Cardiac septum (tissue), 1 donor: ENCODE measurements at regions not wholly inside any gene's neighbourhood (a gene's known extent, or its start where the extent isn't known, plus 50 kb on each side); places are given as distances from the start of the nearest gene placed in this dataset.

Experiments used
- DNase-seq: peaks from one replicate; pipeline ENCODE4 v3.0.0-alpha.2; 2020; ENCODE audit warnings: low spot score
- intact Hi-C: fragments of 100-400 bp; cut with DNase I; formaldehyde crosslinking; loops from one replicate; pipeline ENCODE4 v1.14.0; 2022
- donor health status: DM: no; HTN: no; CAD: no.

GRCh38 chr6:54002116-54002515 lies 109.1 kb upstream of the MLIP start:
- intact Hi-C loops: no loop called here

GRCh38 chr6:54003316-54003715 lies 107.9 kb upstream of the MLIP start:
- no peak for DNase-seq
- intact Hi-C loops: no loop called here

More at GRCh38 chr6:54002116-54002515, 109.1 kb upstream of the MLIP start:
- no peak for DNase-seq

DNA sequence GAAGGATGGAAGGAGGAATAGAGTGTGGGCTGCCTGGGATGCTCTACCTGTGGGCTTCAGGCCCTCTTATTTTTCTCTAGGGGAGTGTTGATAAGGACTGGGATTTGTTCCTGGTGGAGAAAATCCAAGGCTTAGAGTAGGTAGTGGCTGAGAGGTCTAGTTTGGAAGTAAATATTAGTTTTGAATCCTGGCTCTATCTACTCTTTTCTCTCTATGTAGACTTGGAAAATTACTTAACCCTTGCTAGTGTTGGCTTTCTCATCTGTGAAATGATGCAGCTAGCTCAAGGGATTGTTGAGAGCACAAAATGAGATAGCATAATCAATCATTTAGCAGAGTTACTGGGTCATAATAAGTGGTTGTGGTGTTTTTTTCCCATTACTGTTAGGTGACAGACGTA lies 102.7 kb upstream of the MLIP start:
- intact Hi-C loops: no loop called here

GRCh38 chr6:54009052-54009654 lies 102.1 kb upstream of the MLIP start:
- intact Hi-C loops: no loop called here

More for the DNA sequence above, 102.7 kb upstream of the MLIP start:
- DNase-seq: no peak

GRCh38 chr6:54010340-54011276 lies 100.6 kb upstream of the MLIP start:
- DNase-seq: no peak
- intact Hi-C loops: no loop called here

More at GRCh38 chr6:54009052-54009654, 102.1 kb upstream of the MLIP start:
- DNase-seq: no peak

GRCh38 chr6:54011277-54011648 lies 100.0 kb upstream of the MLIP start:
- intact Hi-C loops: no loop called here
- DNase-seq: no peak

- no peak for DNase-seq
- intact Hi-C loops: no loop called here
Observed at GRCh38 chr6:54013966-54014365, 97.3 kb upstream of the MLIP start.

DNA sequence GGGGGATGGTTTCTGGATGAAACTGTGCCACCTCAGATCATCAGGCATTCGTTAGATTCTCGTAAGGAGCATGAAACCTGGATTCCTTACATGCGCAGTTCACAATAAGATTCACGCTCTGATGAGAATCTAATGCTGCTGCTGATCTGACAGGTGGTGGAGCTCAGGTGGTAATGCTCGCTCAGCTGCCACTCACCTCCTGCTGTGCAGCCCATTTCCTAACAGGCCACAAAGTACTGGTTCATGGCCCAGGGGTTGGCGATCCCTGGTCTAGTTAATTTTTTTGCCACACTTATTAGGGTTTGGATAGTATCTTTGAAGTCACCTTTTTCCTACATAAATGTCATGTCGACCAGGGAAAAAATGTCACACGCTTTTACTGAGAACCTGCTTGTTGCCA lies 96.8 kb upstream of the MLIP start:
- no peak for DNase-seq
- intact Hi-C loops: no loop called here

- DNase-seq: no peak
- intact Hi-C loops: loop anchor here (2.0 kb wide), 1 partner anchor 35 kb away; no protein-coding TSS in a partner anchor
Observed at GRCh38 chr6:54017877-54018276, 93.4 kb upstream of the MLIP start.

GRCh38 chr6:54018722-54019121 lies 92.5 kb upstream of the MLIP start:
- intact Hi-C loops: loop anchor here (2.0 kb wide), 1 partner anchor 34 kb away; no protein-coding TSS in a partner anchor

DNA sequence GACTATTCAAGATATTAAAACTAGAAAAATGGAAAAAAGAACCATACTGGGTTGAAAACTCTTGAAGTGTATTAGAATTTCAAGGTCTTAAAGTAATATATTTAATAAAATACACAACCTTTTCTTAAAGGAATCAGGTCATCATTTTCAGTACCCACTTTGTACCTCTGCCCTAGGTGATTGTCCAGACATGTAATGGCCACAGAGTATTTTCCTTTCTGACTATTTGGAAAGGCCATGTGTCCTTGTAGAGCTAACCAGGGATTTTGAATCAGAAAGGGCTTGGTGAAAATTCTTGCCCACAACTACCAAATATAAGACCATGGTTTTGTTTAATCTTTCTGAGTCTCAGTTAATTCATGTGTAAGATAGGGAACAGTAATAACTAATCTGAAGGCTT lies 91.4 kb upstream of the MLIP start:
- intact Hi-C loops: loop anchor here (2.0 kb wide), 1 partner anchor 33 kb away; no protein-coding TSS in a partner anchor

More at GRCh38 chr6:54018722-54019121, 92.5 kb upstream of the MLIP start:
- no peak for DNase-seq

GRCh38 chr6:54020334-54020733 lies 90.9 kb upstream of the MLIP start:
- no peak for DNase-seq
- intact Hi-C loops: no loop called here

More for the DNA sequence above, 91.4 kb upstream of the MLIP start:
- DNase-seq: no peak

GRCh38 chr6:54026652-54027400 lies 84.4 kb upstream of the MLIP start:
- intact Hi-C loops: no loop called here
- DNase-seq: no peak

GRCh38 chr6:54028170-54028569 lies 83.1 kb upstream of the MLIP start:
- DNase-seq: no peak
- intact Hi-C loops: no loop called here

DNA sequence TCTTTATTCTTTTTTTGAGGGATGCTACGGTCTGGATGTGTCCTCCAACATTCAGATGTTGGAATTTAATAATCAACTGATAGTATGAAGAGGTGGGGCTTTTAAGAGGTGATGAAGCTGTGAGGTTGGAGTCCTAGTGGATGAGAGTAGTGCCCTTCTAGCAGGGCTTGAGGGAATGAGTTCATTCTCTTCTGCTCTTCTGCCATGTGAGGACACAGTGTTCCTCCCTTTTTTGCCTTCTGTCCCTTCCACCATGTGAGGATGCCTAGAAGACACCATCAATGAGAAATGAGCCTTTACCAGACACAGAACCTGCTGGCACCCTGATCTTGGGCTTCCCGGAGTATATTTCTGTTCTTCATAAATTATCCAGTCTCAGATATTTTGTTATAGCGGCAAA lies 82.1 kb upstream of the MLIP start:
- DNase-seq: no peak
- intact Hi-C loops: no loop called here

GRCh38 chr6:54031169-54031568 lies 80.1 kb upstream of the MLIP start:
- intact Hi-C loops: no loop called here
- no peak for DNase-seq

DNA sequence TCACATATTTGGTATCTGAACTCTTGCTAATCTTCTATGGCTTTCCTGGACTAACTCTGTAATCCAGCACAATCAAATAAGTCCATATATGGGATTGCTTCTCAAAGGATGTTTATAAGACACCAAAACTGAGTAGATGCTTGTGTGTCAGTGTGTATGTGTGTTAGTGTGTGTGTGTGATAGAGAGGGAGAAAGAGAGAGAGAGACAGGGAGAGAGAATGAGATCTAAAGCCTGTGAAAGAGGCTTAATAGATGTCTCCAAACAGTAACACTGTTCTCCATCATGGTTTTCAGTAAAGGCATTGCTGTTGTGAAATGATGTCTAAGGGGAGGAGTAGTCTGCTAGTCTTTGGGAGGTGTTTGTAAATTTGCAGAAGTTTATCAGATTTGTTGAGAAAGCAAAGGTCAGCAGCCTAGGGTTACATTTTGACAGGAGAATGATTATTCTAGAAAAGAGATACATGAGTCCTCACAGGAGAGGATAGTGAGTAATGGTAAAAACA lies 73.9 kb upstream of the MLIP start:
- DNase-seq: no peak
- intact Hi-C loops: no loop called here

DNA sequence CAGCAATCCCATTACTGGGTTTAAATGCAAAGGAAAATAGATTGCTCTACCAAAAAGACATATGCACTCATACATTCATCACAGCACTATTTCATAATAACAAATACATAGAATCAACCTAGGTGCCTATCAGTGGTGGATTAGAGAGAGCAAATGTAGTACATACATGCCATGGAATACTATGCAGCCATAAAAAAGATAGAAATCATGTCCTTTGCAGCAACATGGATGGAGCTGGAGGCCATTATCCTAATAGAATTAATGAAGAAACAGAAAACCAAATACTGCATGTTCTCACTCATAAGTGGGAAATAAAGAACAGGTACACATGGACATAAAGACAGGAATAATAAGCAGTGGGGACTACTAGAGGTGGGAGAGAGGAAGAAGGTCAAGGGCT lies 70.7 kb upstream of the MLIP start:
- intact Hi-C loops: no loop called here
- DNase-seq: no peak

DNA sequence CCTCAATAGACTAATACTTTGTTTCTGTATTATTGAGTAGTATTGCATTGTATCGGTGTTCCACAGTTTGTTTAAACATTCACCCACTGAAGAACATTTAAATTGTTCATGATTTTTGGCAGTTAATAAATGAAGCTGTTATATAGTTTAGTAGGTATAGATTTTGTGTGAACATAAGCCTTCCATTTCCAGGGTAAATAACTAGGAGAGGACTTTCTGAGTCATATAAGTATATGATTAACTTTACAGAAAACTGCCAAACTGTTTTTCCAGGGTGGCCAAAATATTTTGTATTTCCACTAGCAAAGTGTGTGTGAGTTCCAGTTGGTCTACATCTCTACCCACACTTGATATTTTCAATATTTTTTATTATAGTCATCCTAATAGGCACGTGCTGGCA lies 70.0 kb upstream of the MLIP start:
- DNase-seq: no peak
- intact Hi-C loops: no loop called here

DNA sequence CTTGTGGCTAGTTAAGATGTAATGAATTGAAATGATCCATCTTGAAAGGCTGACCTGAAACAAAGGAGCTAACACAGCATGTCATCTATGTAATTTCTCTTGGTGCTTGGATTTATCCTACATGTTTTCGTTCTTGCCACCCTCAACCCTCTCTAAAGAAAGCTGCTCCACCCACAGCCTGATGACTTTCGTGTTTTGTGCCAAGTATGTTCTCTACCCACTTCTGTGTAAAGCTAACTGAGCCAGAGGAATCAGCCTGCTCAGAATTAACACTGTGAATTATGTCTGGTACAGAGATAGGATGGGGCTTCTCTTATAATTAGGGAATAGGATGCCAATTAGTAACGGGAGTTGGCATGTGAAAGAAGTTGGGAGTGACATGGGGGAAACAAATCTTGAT lies 67.9 kb upstream of the MLIP start:
- intact Hi-C loops: no loop called here
- DNase-seq: no peak
